ENCODE measurements at regions not wholly inside any gene's neighbourhood (a gene's known extent, or its start where the extent isn't known, plus 50 kb on each side); places are given as distances from the start of the nearest gene placed in this dataset.

DNA sequence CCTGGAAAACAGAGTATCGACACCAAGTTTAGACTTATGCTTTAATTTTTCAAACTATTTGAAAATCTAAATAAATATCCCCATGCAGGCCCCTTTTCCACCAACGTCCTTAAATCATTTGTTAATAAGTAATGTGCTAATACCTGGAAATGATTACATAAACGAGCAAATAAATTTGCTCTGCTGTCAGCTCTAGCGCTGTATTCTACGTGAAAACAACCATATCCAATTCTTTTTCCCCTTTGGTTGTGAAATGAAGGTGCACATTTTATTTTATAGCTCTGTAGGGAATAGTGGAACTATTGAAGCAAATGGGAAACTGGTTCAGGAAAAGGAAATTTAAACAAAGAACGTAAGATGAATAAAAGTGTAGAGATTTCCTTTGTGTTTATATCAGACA, 137.7 kb upstream of the ZNF608 start:
- Histone ChIP-seq H3K27me3 (no peaks in the 10 kb centered on the region), H3K36me3 (no peaks in the 10 kb centered on the region), H3K27ac (no peak overlapping the region), H3K9ac (no peak overlapping the region), H3K79me2 (ENCODE audit: low read depth) (no peaks in the 10 kb centered on the region), H3K4me2 (no peak overlapping the region), H3K4me3 (no peak overlapping the region), H4K20me1 (ENCODE audit: low read depth) (no peaks in the 10 kb centered on the region), H2AFZ (replicated peaks) (no peak overlapping the region), H3K4me1 (peaks cover 28% of the 10 kb centered on the region), H3F3A (ENCODE audit: low read depth) (peaks cover 18% of the 10 kb centered on the region), H3K9me3 (ENCODE audit: low read depth) (peaks cover 8% of the 10 kb centered on the region)
- TF ChIP-seq EZH2phosphoT487 (IDR thresholded peaks at IDR 0.05) (no peak), EZH2 (IDR thresholded peaks at IDR 0.05) (no peak)
- TF ChIP-seq, protein P1, sequence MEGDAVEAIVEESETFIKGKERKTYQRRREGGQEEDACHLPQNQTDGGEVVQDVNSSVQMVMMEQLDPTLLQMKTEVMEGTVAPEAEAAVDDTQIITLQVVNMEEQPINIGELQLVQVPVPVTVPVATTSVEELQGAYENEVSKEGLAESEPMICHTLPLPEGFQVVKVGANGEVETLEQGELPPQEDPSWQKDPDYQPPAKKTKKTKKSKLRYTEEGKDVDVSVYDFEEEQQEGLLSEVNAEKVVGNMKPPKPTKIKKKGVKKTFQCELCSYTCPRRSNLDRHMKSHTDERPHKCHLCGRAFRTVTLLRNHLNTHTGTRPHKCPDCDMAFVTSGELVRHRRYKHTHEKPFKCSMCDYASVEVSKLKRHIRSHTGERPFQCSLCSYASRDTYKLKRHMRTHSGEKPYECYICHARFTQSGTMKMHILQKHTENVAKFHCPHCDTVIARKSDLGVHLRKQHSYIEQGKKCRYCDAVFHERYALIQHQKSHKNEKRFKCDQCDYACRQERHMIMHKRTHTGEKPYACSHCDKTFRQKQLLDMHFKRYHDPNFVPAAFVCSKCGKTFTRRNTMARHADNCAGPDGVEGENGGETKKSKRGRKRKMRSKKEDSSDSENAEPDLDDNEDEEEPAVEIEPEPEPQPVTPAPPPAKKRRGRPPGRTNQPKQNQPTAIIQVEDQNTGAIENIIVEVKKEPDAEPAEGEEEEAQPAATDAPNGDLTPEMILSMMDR (IDR thresholded peaks at IDR 0.05) = no peak
- H3K36me3 Mint-ChIP-seq = peaks cover 1% of the 10 kb centered on the region
- peaks cover 27% of the 10 kb centered on the region for H3K4me1 Mint-ChIP-seq
- H3K27ac Mint-ChIP-seq = no peak overlapping the region
- H3K27me3 Mint-ChIP-seq (ENCODE audit: insufficient read depth, low read depth) = peaks cover 2% of the 10 kb centered on the region
- H3K9me3 Mint-ChIP-seq = peaks cover 3% of the 10 kb centered on the region
- no peak overlapping the region for H3K4me3 Mint-ChIP-seq
- DNase-seq (ENCODE audit: low spot score) = no peak

DNA sequence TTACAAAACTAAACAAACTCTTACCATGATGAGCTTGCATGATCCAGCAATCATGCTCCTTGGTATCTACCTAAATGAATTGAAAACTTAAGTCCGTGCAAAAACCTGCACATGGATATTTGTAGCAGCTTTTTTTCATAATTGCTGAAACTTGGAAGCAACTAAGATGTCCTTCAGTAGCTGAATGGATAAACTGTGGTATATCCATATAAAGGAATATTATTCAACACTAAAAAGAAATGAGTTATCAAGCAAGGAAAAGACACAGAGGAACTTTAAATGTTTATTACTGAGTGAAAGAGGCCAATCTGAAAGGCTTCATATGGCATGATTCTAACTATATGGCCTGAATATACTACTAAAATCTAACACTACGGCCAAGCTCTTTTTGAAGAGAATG, 139.1 kb upstream of the ZNF608 start:
- H3K4me2 ChIP-seq = no peak overlapping the region
- H4K20me1 ChIP-seq (ENCODE audit: low read depth) = no peaks in the 10 kb centered on the region
- no peaks in the 10 kb centered on the region for H3K79me2 ChIP-seq (ENCODE audit: low read depth)
- H3K4me3 ChIP-seq = no peak overlapping the region
- TF ChIP-seq EZH2phosphoT487 (IDR thresholded peaks at IDR 0.05) (no peak), EZH2 (IDR thresholded peaks at IDR 0.05) (no peak)
- TF ChIP-seq, protein P1 (IDR thresholded peaks at IDR 0.05) = no peak
- Mint-ChIP-seq H3K36me3 (peaks cover 1% of the 10 kb centered on the region), H3K27me3 (ENCODE audit: insufficient read depth, low read depth) (no peaks in the 10 kb centered on the region), H3K4me1 (peaks cover 32% of the 10 kb centered on the region), H3K27ac (no peak overlapping the region), H3K9me3 (peaks cover 3% of the 10 kb centered on the region), H3K4me3 (no peak overlapping the region)
- no peak overlapping the region for H3K9ac ChIP-seq
- H3K27ac ChIP-seq = no peak overlapping the region
- H3K36me3 ChIP-seq = no peaks in the 10 kb centered on the region
- H3F3A ChIP-seq (ENCODE audit: low read depth) = peaks cover 24% of the 10 kb centered on the region
- DNase-seq (ENCODE audit: low spot score) = no peak
- H3K27me3 ChIP-seq = no peaks in the 10 kb centered on the region
- H3K9me3 ChIP-seq (ENCODE audit: low read depth) = peaks cover 8% of the 10 kb centered on the region
- H2AFZ ChIP-seq (replicated peaks) = no peak overlapping the region
- peaks cover 36% of the 10 kb centered on the region for H3K4me1 ChIP-seq

DNA sequence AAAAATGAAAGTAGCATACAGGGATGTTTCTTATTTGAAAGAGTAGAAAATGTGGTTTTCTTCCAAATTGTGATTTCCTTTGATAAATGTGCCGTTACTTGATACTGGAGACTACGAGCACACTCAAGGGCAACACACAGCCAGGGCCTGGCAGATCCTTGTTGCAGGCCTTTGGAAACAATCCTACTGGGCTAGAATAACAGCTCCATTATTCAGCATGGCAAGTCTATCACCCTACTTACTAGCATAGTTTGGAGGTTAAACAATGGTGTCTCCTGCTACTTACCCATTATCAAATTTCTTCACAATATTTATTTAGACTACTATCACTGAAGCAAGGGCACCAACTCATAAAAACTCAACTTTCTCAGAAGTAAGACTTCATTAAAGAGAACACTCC, 140.8 kb upstream of the ZNF608 start:
- H3K9ac ChIP-seq = no peak overlapping the region
- H3K9me3 Mint-ChIP-seq = peaks cover 11% of the 10 kb centered on the region
- H3K27me3 Mint-ChIP-seq (ENCODE audit: insufficient read depth, low read depth) = no peaks in the 10 kb centered on the region
- peak; percentile 18 for DNase-seq (ENCODE audit: low spot score)
- peak overlapping the region; percentile 55 for H3K4me2 ChIP-seq
- H3K27me3 ChIP-seq = no peaks in the 10 kb centered on the region
- H4K20me1 ChIP-seq (ENCODE audit: low read depth) = no peaks in the 10 kb centered on the region
- H2AFZ ChIP-seq (replicated peaks) = no peak overlapping the region
- H3K4me1 ChIP-seq = peaks cover 36% of the 10 kb centered on the region
- H3K4me3 Mint-ChIP-seq = no peak overlapping the region
- peaks cover 3% of the 10 kb centered on the region for H3K36me3 Mint-ChIP-seq
- no peak overlapping the region for H3K27ac ChIP-seq
- H3K27ac Mint-ChIP-seq = peak overlapping the region; percentile 16
- H3K4me1 Mint-ChIP-seq = peaks cover 35% of the 10 kb centered on the region
- TF ChIP-seq, protein P1 (IDR thresholded peaks at IDR 0.05) = no peak
- TF ChIP-seq EZH2phosphoT487 (IDR thresholded peaks at IDR 0.05) (no peak), EZH2 (IDR thresholded peaks at IDR 0.05) (no peak)
- no peaks in the 10 kb centered on the region for H3K36me3 ChIP-seq
- H3K79me2 ChIP-seq (ENCODE audit: low read depth) = no peaks in the 10 kb centered on the region
- peaks cover 8% of the 10 kb centered on the region for H3K9me3 ChIP-seq (ENCODE audit: low read depth)
- H3F3A ChIP-seq (ENCODE audit: low read depth) = peaks cover 24% of the 10 kb centered on the region
- no peak overlapping the region for H3K4me3 ChIP-seq
